LHCN-M2 (cell line): ENCODE measurements at regions not wholly inside any gene's neighbourhood (a gene's known extent, or its start where the extent isn't known, plus 50 kb on each side); places are given as distances from the start of the nearest gene placed in this dataset.

Experiments used
- DNase-seq: peaks from one replicate; pipeline ENCODE4 v3.0.0-alpha.2; 2012; ENCODE audit warnings: low read depth

DNA sequence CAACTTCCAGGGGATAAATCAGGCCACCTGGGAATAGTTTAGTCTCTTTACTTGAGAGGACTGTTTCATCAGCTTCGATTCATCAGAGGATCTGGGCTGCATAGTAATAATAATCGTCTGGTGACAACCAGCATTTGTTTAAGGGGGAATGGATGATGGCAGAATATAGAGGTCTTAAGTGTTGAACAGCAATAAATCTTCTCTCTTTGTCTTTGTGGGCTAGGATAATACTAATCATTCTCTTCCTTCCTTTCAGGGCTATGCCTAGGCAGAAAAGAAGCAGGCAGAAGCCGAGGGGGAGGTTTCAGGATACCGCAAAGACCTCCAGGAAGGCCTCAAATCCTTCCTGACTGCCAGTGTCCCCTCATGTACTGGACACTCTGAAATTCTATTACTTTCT is 150.4 kb upstream of the GAREM1 start:
- DNase-seq, result no peak

DNA sequence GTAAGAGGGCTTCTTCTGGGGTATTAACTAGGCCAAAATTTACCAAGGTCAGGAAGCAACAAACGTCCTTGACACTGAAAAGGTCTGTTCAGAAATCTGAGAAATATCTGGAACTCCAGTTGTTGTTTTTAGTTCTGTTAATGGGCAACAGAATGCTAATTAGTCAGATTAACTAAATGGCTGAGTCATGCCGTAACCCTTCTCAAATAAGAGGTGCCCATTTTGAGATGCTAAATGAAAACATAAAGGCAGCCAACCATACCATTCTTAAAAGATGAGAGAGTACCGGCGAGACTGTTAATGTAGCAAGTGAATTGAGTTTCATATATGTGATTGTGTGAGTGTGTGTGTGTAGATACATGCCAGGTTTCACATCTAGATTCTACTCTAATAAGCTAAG is 147.9 kb upstream of the GAREM1 start:
- DNase-seq, result no peak

DNA sequence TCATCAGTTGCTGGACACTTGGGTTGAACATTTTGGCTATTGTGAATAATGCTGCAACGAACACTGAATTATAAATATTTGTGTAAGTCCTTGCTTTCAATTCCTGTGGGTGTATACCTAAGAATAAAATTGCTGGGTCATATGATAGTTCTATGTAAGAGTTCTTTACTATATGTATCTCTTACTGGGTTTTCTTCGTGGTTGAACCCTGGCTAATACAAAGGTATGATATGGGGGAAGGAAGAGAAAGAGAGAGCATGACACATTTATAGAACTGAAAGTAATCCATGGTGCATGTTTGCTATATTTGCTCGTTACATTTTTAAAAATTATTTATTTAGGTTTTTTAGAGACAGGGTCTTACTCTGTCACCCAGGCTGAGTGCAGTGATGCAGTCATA is 143.1 kb upstream of the GAREM1 start:
- no peak for DNase-seq

DNA sequence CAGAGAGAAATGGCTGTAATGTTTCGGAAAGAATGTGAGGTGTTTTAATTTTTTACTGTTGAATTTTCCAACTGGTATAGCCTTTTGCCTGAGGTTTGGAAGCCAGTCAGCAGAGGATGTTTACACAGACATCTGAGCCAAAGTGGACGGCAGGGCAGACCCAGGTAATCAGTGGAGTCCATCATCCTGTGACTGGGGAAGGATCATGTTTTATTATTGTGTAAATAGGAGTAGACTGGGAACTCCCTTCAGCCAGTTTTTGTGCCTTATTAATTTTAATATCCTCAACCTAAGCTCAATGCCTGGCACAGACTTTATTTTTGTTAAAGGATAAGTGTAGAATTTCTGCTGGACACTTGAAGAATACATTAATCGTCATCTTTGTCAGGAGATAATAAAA is 142.0 kb upstream of the GAREM1 start:
- DNase-seq, result no peak

DNA sequence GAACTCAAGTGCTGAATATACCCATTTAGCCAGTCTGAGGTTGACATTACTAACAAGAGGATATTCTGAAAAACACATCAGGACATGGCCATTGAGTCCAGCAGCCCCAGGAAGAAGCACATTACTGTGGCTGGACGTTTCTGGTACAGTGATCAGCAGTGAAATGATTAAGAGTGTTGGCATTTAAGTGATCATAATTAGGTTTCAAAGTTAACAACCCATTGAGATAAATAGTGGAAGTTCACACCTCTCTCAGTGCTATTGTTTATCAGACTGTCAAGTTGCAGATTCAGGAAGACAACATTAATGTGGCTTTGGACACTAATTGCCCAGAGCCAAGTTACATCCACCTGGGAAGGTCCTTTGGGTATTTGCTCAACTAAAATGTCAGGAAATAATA is 139.5 kb upstream of the GAREM1 start:
- DNase-seq, result no peak

DNA sequence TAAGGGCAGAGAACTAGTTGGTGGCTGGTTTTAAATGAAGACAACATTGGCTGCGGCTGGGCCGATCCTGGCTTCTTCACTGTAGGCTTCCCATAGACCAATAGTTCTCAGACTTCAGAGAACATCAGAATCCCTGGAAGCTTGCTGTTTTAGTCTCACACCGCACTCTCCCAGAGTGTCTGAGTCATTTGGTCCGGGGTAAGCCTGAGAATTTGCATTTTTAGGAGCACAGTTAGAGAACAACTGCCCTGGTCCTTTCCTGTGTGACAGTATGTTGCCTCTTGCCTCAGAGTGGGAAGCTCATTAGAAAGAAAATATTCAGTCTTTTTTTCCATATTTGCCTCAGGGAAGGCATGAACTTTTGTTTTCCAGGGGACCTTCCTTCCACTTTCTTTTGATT is 137.1 kb upstream of the GAREM1 start:
- peak; percentile 2 for DNase-seq

DNA sequence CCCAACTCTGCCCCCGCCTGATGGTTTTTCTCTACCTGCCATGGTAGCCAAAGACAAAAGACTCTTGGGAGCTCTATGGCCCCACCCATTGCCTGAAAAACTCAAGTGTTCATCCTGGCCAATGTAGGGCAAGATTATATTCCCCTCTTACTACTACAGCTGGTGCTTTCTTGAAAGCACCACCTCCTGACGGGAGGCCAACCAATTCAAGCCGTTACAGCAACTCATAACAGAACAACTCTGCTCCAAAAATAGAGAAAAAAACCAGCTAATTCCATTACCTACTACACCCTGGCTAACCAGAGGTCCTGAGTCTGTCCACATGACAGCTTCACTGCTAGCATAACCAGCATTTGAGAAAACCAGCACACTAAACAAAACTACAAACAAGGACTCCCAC is 127.5 kb upstream of the GAREM1 start:
- no peak for DNase-seq

DNA sequence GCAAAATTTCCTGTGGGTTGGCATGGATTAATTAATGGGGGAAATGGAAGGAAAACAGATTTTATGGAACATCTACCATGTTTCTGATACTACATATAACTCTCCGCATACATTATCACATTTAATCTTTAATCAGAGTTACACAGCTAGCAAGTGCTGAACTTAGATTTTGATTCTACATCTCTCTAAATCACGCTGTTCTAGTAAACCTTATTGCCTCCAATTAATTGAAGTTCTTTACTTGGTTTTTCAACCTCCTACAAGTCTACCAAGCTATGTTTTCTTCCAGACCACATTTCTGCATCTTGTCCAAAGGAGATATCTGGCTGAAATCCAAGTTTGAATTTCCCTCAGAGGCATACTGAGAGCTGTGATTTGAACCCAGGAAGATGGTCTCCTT is 125.8 kb upstream of the GAREM1 start:
- DNase-seq, result no peak

DNA sequence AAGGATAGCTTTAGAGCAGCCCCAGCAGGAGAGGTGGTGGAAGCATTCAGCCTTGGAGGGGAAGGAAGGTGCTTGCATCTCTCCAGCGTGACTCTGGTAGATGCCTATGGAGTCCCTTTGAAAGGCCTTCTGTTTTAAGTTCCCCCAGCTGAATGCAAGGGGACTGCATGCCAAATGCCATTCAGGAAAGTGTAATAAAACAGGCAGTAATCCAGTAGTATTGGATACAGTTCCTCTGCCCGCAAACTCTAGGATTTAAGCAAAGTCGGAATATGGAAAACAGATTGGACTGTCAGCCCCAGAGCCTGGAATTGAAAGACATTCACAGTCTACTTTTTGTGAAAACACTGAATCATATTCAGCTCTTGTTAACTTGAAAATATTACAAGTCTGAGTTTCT is 125.2 kb upstream of the GAREM1 start:
- DNase-seq, result no peak

DNA sequence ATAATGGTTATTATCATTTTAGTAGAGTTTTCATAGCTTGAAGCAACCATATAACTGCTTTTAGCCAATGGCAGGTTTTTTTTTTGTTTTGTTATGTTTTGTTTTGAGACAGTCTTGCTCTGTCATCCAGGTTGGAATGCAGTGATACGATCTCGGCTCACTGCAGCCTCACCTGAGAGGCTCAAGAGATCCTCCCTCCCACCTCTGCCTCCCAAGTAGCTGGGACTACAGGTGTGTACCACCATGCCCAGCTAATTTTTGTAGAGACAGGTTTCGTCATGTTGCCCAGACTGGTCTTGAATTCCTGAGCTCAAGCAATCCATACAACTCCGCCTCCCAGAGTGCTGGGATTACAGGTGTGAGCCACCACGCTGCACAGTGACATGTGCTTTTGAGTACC is 117.5 kb upstream of the GAREM1 start:
- no peak for DNase-seq

DNA sequence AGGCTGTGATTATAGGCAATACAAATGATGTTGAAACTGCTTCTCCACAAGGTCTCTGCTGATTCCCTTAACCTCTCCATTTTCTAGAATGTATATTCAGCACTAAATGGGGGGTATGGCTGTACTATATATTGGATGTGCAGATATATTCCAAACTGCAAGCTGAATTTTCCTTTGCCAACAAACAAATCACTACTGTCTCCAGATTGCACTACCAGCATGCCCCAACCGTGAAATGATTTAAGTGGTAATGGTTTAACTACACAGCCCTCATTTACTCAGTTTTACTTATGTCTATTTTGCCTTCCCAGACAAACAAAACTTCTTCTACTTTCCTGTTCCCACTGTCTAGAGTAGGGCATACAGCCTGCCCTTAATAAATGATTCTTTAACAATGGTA is 112.7 kb upstream of the GAREM1 start:
- DNase-seq, result no peak

DNA sequence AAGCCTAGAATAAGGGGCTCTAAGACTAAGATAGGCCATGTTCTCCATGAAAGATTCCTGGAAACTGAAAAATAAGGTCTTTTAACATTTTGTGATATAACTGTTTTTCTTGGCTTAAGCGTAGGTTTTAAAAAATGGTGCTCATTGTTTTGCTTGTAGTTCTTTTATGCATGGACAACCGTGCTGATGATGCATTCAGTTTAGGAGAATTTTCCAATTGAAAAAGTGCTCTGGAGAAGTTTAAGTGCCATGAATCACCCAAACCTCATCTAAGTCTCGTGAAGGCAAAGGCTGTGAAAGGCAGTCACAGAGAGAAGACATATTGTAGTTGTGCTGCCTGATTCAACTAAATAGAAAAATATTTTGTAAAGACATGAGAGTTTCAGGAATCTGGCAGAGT is 111.8 kb upstream of the GAREM1 start:
- DNase-seq, result no peak

DNA sequence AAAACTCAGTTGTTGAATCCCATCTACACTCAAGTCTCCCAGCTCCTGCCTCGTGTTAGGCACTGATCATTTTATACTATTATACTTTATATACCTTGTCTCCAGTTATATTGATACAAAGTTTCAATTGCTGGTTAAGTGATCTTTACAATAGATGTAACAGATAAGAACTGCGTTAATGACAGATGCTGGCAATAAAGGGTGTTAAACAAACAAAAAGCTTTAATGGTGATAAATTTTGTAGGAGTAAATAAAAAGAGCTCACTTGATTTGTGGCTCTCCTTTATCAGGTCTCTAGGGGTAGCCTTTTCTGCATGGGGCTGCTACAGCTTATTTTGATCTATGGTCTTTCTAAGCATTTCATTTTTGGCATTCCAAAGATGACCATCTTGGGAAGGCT is 106.9 kb upstream of the GAREM1 start:
- no peak for DNase-seq

DNA sequence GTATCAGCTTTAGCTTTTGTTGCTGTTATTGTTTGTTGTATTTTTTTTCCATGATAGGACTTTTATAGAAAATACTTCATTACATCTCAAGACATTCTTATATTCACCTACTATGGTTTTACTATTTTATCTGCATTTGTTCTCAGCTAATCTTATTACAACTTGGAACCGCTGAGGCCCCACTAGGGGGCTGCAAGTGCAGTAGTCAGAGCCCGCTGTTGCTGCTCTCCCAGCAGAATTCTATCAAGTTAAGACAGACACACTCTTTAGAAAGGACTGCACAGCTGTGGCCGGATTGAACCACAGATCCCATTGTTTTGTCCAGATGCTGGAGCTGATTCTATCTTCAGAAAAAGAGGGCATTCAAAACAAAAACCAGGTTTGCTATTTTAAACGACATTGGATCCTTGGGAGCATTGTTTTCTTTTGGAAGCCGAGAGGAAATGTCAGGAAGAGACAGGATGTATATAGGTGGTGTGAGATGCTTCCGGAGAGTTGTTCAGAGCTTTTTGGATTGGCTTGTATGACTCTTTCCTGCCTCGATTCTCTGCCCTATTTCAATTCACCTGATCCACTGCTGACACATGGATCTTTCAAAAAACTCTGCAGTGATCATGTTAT is 105.7 kb upstream of the GAREM1 start:
- peak; percentile 51 for DNase-seq

DNA sequence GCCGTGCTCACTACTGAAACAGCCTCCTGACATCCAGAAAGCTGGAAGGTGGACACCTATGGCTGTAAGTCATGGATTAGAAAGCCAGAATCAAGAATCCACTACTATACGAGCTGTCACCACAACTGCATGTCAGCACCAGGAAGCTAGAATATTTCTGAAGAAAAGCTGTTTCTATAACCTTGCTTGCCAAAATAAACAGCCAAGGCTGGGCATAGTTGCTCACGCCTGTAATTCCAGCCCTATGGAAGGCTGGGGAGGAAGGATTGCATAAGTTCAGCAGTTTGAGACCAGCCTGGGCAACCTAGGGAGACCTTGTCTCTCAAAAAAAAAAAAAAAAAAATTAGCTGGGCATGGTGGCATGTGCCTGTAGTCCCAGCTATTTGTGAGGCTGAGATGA is 96.3 kb upstream of the GAREM1 start:
- DNase-seq, result no peak

DNA sequence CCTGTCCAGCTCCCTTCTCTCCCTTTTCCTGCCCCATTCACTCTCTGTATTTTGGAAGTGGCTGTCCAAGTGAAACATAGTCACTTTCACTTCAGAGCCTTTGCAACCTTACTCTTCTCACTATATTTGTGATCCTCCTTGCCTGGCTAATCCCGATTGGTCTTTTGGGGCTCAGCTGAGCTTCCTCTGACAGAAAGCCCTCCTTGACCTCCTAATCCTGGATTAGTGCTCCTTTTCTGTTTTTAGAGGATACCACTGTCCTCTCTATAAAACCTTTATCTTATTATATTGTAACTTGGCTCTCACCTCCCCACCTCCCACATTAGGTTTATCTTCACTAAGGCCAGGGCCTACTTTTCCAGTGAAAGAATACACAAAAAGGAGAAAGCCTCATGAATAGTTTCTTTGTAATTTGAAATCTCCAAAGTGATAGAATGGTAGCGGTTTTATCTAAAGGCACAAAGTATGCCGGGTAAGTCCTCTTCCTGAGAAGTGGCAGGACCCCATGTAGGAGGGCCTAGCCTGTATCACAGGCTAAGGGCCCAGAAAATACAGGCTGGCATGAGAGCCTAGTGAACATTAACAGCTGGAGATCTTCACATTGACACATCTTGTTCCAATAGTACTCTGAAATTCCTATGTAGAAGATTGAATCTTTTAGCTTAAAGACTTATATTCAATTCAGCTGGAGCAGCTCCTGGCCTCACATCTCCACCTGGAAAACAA is 83.1 kb upstream of the GAREM1 start:
- no peak for DNase-seq

DNA sequence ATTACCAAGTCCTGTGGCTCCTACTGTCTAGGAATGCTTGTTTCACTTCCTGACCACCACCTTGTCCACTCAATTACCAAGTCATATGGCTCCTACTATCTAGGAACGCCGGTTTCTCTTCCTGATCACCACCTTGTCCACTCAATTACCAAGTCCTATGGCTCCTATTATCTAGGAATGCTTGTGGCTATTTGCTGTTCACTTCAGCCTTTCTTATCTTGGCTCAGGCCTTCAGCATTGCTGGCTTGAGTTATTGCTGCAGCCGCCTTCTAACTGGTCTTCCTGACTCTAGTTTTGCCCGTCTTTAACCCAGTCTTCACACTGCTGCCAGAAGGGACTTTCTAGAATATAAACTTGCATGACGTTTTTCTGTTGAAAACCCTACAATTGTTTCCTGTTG is 82.5 kb upstream of the GAREM1 start:
- DNase-seq, result no peak

DNA sequence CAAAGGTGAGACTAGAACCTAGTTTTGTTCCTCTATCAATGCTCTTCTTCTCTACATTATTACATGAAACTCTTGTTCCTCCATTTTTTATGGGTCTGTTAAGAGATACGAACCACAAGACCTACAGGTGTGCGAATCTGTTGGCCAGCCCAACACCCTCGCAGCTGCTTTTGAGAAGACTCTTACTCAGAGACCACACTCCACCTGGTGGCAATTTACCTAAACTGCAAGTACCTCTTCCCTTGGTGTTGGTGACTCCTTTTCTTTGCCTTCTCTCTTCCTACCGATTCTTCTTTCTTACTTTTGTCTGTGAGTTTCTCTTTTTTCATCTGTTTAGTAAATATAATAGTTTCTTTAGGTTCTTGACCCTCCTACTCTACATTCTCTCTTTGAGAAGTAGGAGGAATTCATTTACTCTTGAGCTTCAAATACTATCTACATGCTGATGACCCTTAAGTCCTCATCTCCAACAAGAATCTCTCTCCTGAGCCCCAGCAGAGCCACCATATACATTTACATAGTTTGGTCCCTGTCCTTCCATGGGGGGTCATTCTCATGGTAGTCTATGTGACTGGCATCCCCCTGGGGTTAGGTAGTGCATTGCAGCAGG is 81.8 kb upstream of the GAREM1 start:
- peak; percentile 54 for DNase-seq

DNA sequence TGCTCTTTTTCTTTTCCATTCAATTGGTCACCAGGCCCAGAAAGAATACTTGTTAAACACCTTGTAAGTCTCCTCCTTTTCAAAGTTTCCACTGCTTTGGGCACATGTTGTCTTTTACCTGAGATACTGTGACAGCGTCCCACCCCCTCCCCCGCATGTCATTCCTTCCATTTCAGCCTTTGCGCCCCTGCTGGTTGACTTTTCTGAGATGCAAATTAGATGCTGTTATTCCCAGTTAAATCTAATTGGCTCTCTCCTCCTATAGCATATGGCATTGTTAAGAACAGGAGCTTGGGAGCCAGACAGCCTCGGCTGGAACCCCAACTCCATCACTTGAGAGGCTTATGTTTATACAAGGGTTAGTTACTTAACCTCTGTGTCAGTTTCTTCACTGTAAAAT is 80.3 kb upstream of the GAREM1 start:
- DNase-seq, result no peak

DNA sequence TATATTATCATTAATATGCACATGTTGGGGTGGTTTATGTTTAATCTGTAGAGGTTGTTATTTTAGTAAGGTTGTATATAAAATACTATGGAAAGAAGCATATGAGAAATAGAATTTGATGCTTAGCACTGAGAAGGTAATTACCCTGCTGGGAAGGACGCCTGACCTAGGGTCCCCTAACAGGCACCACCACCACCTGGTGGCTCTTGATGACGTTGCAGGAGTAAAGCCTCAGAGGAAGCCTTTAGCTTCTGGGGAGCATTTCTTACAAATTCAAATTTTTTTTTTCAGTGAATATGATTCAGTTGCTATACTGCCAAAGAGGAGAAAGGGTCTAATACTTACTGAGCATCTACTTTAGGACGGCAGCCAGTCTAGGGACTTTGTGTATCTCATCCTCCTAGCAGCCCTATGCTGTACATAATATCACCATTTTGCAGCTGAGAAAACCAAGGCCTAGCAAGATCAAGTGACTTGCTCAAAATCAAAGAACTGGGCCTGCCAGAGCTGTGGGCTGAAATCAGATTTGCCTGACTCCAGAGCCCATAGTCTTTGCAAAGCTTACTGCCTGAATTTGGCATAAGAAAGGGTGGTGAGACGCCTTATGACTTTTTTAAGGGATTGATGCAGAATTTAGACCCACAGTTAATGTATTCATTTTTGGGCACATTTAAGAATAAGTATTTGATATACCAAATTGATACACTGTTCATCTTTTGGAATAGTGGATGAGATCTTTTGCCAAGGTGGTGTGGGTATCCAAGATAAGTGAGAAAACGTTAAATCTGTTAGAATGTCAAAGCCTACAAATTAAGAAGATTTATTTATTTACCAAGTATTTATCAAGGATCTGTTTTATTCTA is 78.8 kb upstream of the GAREM1 start:
- DNase-seq, result peak; percentile 29

DNA sequence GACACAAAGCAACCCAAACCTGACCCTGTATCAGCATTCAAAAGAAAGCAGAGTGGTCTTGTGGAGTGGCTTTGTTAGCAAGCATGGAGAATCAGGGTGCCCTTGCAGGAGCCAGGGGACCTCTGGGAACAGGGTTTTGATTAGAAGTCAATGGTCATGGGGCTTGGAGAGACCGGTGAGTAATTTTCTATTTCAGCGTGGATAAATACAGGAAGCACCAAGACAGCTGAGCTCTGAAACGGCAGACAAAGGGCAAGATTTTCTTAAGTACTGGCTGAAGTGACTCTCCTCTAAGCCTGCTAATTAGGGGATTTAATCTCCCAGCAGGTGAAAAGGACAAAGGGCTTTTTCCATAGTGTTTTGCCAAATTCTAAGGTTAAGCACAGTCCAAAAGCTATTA is 78.0 kb upstream of the GAREM1 start:
- peak; percentile 3 for DNase-seq

DNA sequence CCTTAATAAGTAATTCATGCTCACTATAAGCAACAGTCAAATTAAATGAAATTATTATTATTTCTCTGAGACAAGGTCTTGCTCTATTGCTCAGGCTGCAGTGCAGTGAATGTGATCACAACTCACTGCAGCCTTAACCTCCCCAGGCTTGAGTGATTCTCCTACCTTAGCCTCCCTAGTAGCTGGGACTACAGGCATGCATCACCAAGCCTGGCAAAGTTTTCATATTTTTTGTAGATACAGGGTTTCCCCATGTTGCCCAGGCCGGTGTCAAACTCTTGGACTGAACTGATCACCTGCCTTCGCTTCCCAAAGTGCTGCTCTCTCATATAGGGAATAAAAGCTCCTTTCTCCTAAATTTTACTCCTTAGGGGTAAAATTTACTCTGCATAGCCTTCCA is 74.9 kb upstream of the GAREM1 start:
- DNase-seq, result no peak
